Fibroblast of upper back skin (primary cell): ENCODE measurements at regions not wholly inside any gene's neighbourhood (a gene's known extent, or its start where the extent isn't known, plus 50 kb on each side); places are given as distances from the start of the nearest gene placed in this dataset.
A peak's percentile ranks its signal among the peaks of the same experiment; 100 is the strongest.

ENCODE experiments used
- DNase-seq: peaks from one replicate; pipeline ENCODE4 v3.0.0-alpha.2; 2013

- DNase-seq, result no peak
These were observed 174.1 kb downstream of the CDH26 start for GRCh38 chr20:60132162-60132826.

- no peak for DNase-seq
These were observed 174.8 kb downstream of the CDH26 start for GRCh38 chr20:60132827-60133670.

GRCh38 chr20:60135276-60135675 is 177.1 kb downstream of the CDH26 start:
- DNase-seq, result no peak

GRCh38 chr20:60136645-60137401 is 178.6 kb downstream of the CDH26 start:
- no peak for DNase-seq

- no peak for DNase-seq
These were observed 179.5 kb downstream of the CDH26 start for GRCh38 chr20:60137657-60138245.

GRCh38 chr20:60138256-60139220 is 180.3 kb downstream of the CDH26 start:
- peak; percentile 15 for DNase-seq

- no peak for DNase-seq
These were observed 181.6 kb downstream of the CDH26 start for GRCh38 chr20:60139663-60140446.

- DNase-seq, result no peak
These were observed 184.4 kb downstream of the CDH26 start for GRCh38 chr20:60142587-60142986.

GRCh38 chr20:60143261-60143842 is 185.1 kb downstream of the CDH26 start:
- DNase-seq, result no peak

GRCh38 chr20:60144404-60144803 is 186.2 kb downstream of the CDH26 start:
- DNase-seq, result peak; percentile 8

- no peak for DNase-seq
These were observed 186.8 kb downstream of the CDH26 start for GRCh38 chr20:60144974-60145527.

GRCh38 chr20:60147004-60147403 is 188.8 kb downstream of the CDH26 start:
- DNase-seq, result no peak

- DNase-seq, result no peak
These were observed 190.7 kb downstream of the CDH26 start for GRCh38 chr20:60148885-60149284.

GRCh38 chr20:60152792-60153191 is 194.6 kb downstream of the CDH26 start:
- DNase-seq, result no peak

GRCh38 chr20:60160451-60161145 is 202.4 kb downstream of the CDH26 start:
- DNase-seq, result no peak

GRCh38 chr20:60167812-60168211 is 209.6 kb downstream of the CDH26 start:
- no peak for DNase-seq

- no peak for DNase-seq
These were observed 210.7 kb downstream of the CDH26 start for GRCh38 chr20:60168963-60169362.

- no peak for DNase-seq
These were observed 211.9 kb downstream of the CDH26 start for GRCh38 chr20:60170116-60170515.

GRCh38 chr20:60171313-60171712 is 213.1 kb downstream of the CDH26 start:
- DNase-seq, result no peak

GRCh38 chr20:60171738-60172137 is 213.5 kb downstream of the CDH26 start:
- DNase-seq, result no peak
